ENCODE measurements at regions not wholly inside any gene's neighbourhood (a gene's known extent, or its start where the extent isn't known, plus 50 kb on each side); places are given as distances from the start of the nearest gene placed in this dataset.

DNA sequence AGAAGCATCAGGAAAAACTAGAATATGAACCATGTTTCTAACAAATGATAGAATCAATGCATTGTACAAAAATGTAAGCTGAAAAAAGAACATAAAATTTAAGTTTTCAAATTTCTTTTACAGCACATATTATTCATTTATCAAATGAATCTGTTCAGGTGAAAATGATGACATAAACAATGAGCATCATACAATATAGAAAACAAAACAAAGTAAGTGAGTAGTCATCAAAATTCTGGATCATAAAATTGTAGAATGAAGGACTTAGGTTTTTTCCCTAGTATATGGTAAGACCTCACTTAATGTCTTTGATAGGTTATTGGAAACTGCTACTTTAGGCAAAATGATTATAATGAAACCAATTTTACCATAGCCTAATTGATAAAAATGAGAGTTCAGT lies 427.0 kb upstream of the KCNH7 start:
- Histone ChIP-seq H3K27me3 (replicated peaks in 1 of 4; ENCODE audit: control extremely low read depth in 1 of 4, control insufficient read depth in 3 of 4, insufficient read depth in 4 of 4, low read length in 3 of 4) (no peaks in the 10 kb centered on the region), H3K27ac (ENCODE audit: low read length in 2 of 2) (no peak overlapping the region), H3K79me2 (ENCODE audit: control insufficient read depth, insufficient read depth, low read length) (no peaks in the 10 kb centered on the region), H3K4me1 (ENCODE audit: control insufficient read depth in 2 of 2, insufficient read depth in 2 of 2, low read length in 2 of 2) (no peaks in the 10 kb centered on the region), H3K4me3 (ENCODE audit: control extremely low read depth in 1 of 5, extremely low read depth in 1 of 5, insufficient read depth in 1 of 5, low read depth in 2 of 5, low read length in 4 of 5) (no peak overlapping the region), H3K9me3 (ENCODE audit: control extremely low read depth in 1 of 3, control insufficient read depth in 2 of 3, insufficient read depth in 1 of 3, low read length in 2 of 3) (no peaks in the 10 kb centered on the region), H3K36me3 (replicated peaks in 1 of 2; ENCODE audit: control extremely low read depth in 1 of 2, control insufficient read depth in 1 of 2, extremely low read depth in 1 of 2, insufficient read depth in 2 of 2, low read length in 1 of 2) (no peaks in the 10 kb centered on the region), H2AFZ (ENCODE audit: insufficient read depth, low read depth, low read length, poor library complexity, severe bottlenecking) (no peak overlapping the region), H4K20me1 (ENCODE audit: control insufficient read depth, insufficient read depth, low read length, poor library complexity, severe bottlenecking) (no peaks in the 10 kb centered on the region), H3K4me2 (replicated peaks; ENCODE audit: low read depth, low read length, poor library complexity, severe bottlenecking) (no peak overlapping the region), H3K9ac (ENCODE audit: low read length) (no peak overlapping the region)
- TF ChIP-seq EZH2 (IDR thresholded peaks at IDR 0.05; ENCODE audit: borderline replicate concordance, insufficient read depth, low read depth, low read length, poor library complexity, severe bottlenecking) (no peak), CTCF (IDR thresholded peaks at IDR 0.05) (no peak)
- Mint-ChIP-seq H3K27ac (no peak overlapping the region), H3K4me1 (no peaks in the 10 kb centered on the region), H3K27me3 (no peaks in the 10 kb centered on the region), H3K4me3 (no peak overlapping the region), H3K9me3 (ENCODE audit: insufficient read depth) (no peaks in the 10 kb centered on the region)
- no peak for ATAC-seq (ENCODE audit: low read depth)
- CTCF ChIA-PET, result no interaction called here
- intact Hi-C loops (cut with micrococcal nuclease), result no loop called here
- POLR2A ChIA-PET, result no interaction called here
- DNase-seq, result no peak

DNA sequence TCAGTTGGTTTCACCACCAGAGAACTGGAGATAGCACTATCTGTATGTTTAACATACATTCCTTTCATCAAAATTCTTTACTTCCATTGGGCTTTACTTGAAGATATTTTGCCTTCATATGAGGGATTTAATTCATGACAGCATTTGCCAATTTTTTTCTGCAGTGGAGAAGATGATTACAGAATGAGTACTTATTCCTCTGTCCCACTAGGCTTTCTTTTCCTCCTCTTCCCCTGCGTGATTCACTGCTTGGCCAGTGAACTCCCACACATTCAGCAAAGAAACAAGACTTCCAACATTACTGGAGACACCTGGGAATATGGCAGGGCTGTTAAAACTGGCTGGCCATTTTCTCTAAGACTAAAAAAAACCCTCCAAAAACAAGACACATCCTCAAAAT lies 425.8 kb upstream of the KCNH7 start:
- Histone ChIP-seq H3K4me3 (ENCODE audit: control extremely low read depth in 1 of 5, extremely low read depth in 1 of 5, insufficient read depth in 1 of 5, low read depth in 2 of 5, low read length in 4 of 5) (no peak overlapping the region), H3K27ac (ENCODE audit: low read length in 2 of 2) (no peak overlapping the region), H3K9ac (ENCODE audit: low read length) (no peak overlapping the region), H3K79me2 (ENCODE audit: control insufficient read depth, insufficient read depth, low read length) (no peaks in the 10 kb centered on the region), H2AFZ (ENCODE audit: insufficient read depth, low read depth, low read length, poor library complexity, severe bottlenecking) (no peak overlapping the region), H3K27me3 (replicated peaks in 1 of 4; ENCODE audit: control extremely low read depth in 1 of 4, control insufficient read depth in 3 of 4, insufficient read depth in 4 of 4, low read length in 3 of 4) (no peaks in the 10 kb centered on the region), H4K20me1 (ENCODE audit: control insufficient read depth, insufficient read depth, low read length, poor library complexity, severe bottlenecking) (no peaks in the 10 kb centered on the region), H3K9me3 (ENCODE audit: control extremely low read depth in 1 of 3, control insufficient read depth in 2 of 3, insufficient read depth in 1 of 3, low read length in 2 of 3) (no peaks in the 10 kb centered on the region), H3K36me3 (replicated peaks in 1 of 2; ENCODE audit: control extremely low read depth in 1 of 2, control insufficient read depth in 1 of 2, extremely low read depth in 1 of 2, insufficient read depth in 2 of 2, low read length in 1 of 2) (no peaks in the 10 kb centered on the region), H3K4me2 (replicated peaks; ENCODE audit: low read depth, low read length, poor library complexity, severe bottlenecking) (no peak overlapping the region), H3K4me1 (ENCODE audit: control insufficient read depth in 2 of 2, insufficient read depth in 2 of 2, low read length in 2 of 2) (no peaks in the 10 kb centered on the region)
- Mint-ChIP-seq H3K27ac (no peak overlapping the region), H3K4me1 (no peaks in the 10 kb centered on the region), H3K27me3 (no peaks in the 10 kb centered on the region), H3K9me3 (ENCODE audit: insufficient read depth) (no peaks in the 10 kb centered on the region), H3K4me3 (no peak overlapping the region)
- DNase-seq, result no peak
- WGBS (ENCODE audit: insufficient coverage), result 71% methylated on average over 1 of the region's 1 CpG
- ATAC-seq (ENCODE audit: low read depth), result no peak
- ChIA-PET POLR2A (no interaction called here), CTCF (no interaction called here)
- intact Hi-C loops (cut with micrococcal nuclease), result no loop called here
- TF ChIP-seq EZH2 (IDR thresholded peaks at IDR 0.05; ENCODE audit: borderline replicate concordance, insufficient read depth, low read depth, low read length, poor library complexity, severe bottlenecking), result no peak
- TF ChIP-seq CTCF (IDR thresholded peaks at IDR 0.05), result no peak
